Right atrium auricular region (tissue), 2 donors: ENCODE measurements at regions not wholly inside any gene's neighbourhood (a gene's known extent, or its start where the extent isn't known, plus 50 kb on each side); places are given as distances from the start of the nearest gene placed in this dataset.

Experiments
- DNase-seq: peaks from one replicate; pipeline ENCODE4 v3.0.0-alpha.2; 2019; ENCODE audit warnings: low spot score
- H3K27ac ChIP-seq, 2 donors: fragments of 200-600 bp; sonication (generic); 1 replicate in 1 of 2; 2 replicates in 1 of 2; pipeline ENCODE4 v1.5.1; 2016 to 2019
- H3K27me3 ChIP-seq, 2 donors: fragments of 200-600 bp; sonication (generic); one replicate each; pipeline versions ENCODE4 v1.5.1 to v1.6.0; 2017 to 2019
- H3K36me3 ChIP-seq: fragments of 200-600 bp; sonication (generic); one replicate; pipeline ENCODE4 v1.5.1; 2016
- H3K4me1 ChIP-seq, 2 donors: fragments of 200-600 bp; sonication (generic); one replicate each; pipeline versions ENCODE4 v1.5.1 to v1.6.0; 2017 to 2019
- H3K4me3 ChIP-seq, 2 donors: fragments of 200-600 bp; sonication (generic); 1 replicate in 1 of 2; 2 replicates in 1 of 2; pipeline ENCODE4 v1.5.1; 2017 to 2019; ENCODE audit warnings: mild to moderate bottlenecking in 1 of 2, moderate library complexity in 1 of 2
- H3K9me3 ChIP-seq, 2 donors: fragments of 200-600 bp; sonication (generic); one replicate each; pipeline ENCODE4 v1.5.1; 2019
- TF ChIP-seq, protein P1 (sequence below), 2 donors: fragments of 200-600 bp; sonication (generic); IDR thresholded peaks; one replicate each; pipeline ENCODE4 v1.5.1; 2019; ENCODE audit warnings: antibody characterized with exemption in 2 of 2

DNA sequence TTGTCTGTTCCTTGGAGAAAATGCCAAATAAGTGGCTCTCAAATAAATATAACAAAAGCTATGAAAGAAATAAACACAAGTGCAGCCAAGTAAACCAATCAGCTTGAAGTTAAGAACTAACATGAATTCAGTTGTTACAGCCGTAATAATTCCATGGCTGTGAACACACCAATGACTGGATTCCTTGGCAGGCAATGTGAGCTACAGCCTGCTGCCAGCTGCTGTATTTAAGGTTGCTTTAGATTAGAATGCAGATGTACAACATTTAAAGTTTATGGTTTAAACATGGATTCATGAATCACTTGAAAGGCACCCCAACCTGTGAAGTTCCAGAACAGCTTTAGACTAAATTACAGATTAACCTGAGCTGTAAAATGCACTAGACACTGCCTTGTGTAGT lies 626.4 kb upstream of the SEMA6A start:
- no peaks in the 10 kb centered on the region for H3K36me3 ChIP-seq
- H3K4me3 ChIP-seq: no peak overlapping the region
- TF ChIP-seq, protein P1, sequence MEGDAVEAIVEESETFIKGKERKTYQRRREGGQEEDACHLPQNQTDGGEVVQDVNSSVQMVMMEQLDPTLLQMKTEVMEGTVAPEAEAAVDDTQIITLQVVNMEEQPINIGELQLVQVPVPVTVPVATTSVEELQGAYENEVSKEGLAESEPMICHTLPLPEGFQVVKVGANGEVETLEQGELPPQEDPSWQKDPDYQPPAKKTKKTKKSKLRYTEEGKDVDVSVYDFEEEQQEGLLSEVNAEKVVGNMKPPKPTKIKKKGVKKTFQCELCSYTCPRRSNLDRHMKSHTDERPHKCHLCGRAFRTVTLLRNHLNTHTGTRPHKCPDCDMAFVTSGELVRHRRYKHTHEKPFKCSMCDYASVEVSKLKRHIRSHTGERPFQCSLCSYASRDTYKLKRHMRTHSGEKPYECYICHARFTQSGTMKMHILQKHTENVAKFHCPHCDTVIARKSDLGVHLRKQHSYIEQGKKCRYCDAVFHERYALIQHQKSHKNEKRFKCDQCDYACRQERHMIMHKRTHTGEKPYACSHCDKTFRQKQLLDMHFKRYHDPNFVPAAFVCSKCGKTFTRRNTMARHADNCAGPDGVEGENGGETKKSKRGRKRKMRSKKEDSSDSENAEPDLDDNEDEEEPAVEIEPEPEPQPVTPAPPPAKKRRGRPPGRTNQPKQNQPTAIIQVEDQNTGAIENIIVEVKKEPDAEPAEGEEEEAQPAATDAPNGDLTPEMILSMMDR (IDR thresholded peaks at IDR 0.05): no peak

GRCh38 chr5:117195076-117195475 lies 620.5 kb upstream of the SEMA6A start:
- Histone ChIP-seq H3K36me3 (no peaks in the 10 kb centered on the region), H3K27me3 (no peaks in the 10 kb centered on the region), H3K4me3 (no peak overlapping the region), H3K4me1 (no peaks in the 10 kb centered on the region), H3K9me3 (no peaks in the 10 kb centered on the region), H3K27ac (no peak overlapping the region)
- DNase-seq: no peak
- TF ChIP-seq, protein P1 (IDR thresholded peaks at IDR 0.05): no peak

More for the DNA sequence above, 626.4 kb upstream of the SEMA6A start:
- Histone ChIP-seq H3K27ac (no peak overlapping the region), H3K27me3 (no peaks in the 10 kb centered on the region), H3K9me3 (no peaks in the 10 kb centered on the region), H3K4me1 (no peaks in the 10 kb centered on the region)
- no peak for DNase-seq

GRCh38 chr5:117191251-117191650 lies 616.6 kb upstream of the SEMA6A start:
- DNase-seq: no peak
- Histone ChIP-seq H3K4me1 (no peaks in the 10 kb centered on the region), H3K36me3 (no peaks in the 10 kb centered on the region), H3K27me3 (no peaks in the 10 kb centered on the region), H3K4me3 (no peak overlapping the region), H3K9me3 (no peaks in the 10 kb centered on the region), H3K27ac (no peak overlapping the region)
- TF ChIP-seq, protein P1 (IDR thresholded peaks at IDR 0.05): no peak

GRCh38 chr5:117189784-117190183 lies 615.2 kb upstream of the SEMA6A start:
- H3K4me3 ChIP-seq: no peak overlapping the region
- TF ChIP-seq, protein P1 (IDR thresholded peaks at IDR 0.05): no peak
- no peaks in the 10 kb centered on the region for H3K27me3 ChIP-seq
- H3K9me3 ChIP-seq: no peaks in the 10 kb centered on the region
- H3K36me3 ChIP-seq: no peaks in the 10 kb centered on the region
- no peak for DNase-seq
- H3K27ac ChIP-seq: no peak overlapping the region
- H3K4me1 ChIP-seq: no peaks in the 10 kb centered on the region

DNA sequence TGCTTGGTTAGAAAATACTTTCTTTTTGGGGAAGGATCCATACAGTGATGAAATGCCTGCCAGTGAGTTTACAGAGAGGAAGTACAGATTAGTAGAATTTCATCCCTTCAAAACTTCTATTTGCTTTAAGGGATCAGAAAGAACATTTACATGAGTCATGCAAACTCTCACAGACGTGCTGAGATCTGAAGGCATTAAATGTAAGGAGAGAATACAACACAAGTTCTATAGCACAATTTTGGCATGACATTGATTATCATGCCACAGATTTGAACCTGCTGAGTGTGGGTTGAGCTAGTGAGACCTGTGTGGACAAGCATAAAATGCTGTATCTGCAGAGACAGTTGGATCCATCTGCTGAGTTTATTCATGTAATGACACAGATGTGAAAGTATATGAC lies 613.6 kb upstream of the SEMA6A start:
- TF ChIP-seq, protein P1 (IDR thresholded peaks at IDR 0.05): no peak
- Histone ChIP-seq H3K27ac (no peak overlapping the region), H3K27me3 (no peaks in the 10 kb centered on the region), H3K4me3 (no peak overlapping the region), H3K4me1 (no peaks in the 10 kb centered on the region), H3K9me3 (no peaks in the 10 kb centered on the region), H3K36me3 (no peaks in the 10 kb centered on the region)
- DNase-seq: no peak

GRCh38 chr5:117186751-117187150 lies 612.1 kb upstream of the SEMA6A start:
- Histone ChIP-seq H3K4me3 (no peak overlapping the region), H3K36me3 (no peaks in the 10 kb centered on the region), H3K9me3 (no peaks in the 10 kb centered on the region), H3K27ac (no peak overlapping the region), H3K4me1 (no peaks in the 10 kb centered on the region), H3K27me3 (no peaks in the 10 kb centered on the region)
- no peak for DNase-seq
- TF ChIP-seq, protein P1 (IDR thresholded peaks at IDR 0.05): no peak
